Lung (tissue), 11 donors: ENCODE measurements at regions not wholly inside any gene's neighbourhood (a gene's known extent, or its start where the extent isn't known, plus 50 kb on each side); places are given as distances from the start of the nearest gene placed in this dataset.
"Not testable (repeated sequence)": the region's sequence is repeated elsewhere in the genome, so short reads cannot be mapped to it uniquely, and the experiment has no call there.

ENCODE experiments used
- ATAC-seq: fragments of 200-7000 bp; cut with Tn5 transposase; one replicate; pipeline ENCODE4 v1.9.1; 2020; ENCODE audit warnings: moderate number of reproducible peaks; ENCODE audit not compliant: insufficient read depth, low FRiP score
- DNase-seq, 3 donors: peaks; one replicate each; pipeline ENCODE4 v3.0.0-alpha.2; 2013 to 2017
- H3K27ac ChIP-seq, 2 donors: one replicate each; pipeline ENCODE4 v1.5.1; 2013; ENCODE audit warnings: mild to moderate bottlenecking in 2 of 2, moderate library complexity in 2 of 2, control low read depth in 1 of 2, inconsistent platforms in 1 of 2, low read depth in 1 of 2, low read length in 1 of 2
- H3K27me3 ChIP-seq, 3 donors: one replicate each; pipeline ENCODE4 v1.5.1; 2013; ENCODE audit warnings: low read length in 2 of 3; ENCODE audit not compliant: control insufficient read depth in 3 of 3, insufficient read depth in 3 of 3
- H3K36me3 ChIP-seq, 4 donors: one replicate each; pipeline ENCODE4 v1.5.1; 2013; ENCODE audit warnings: low read length in 4 of 4, mild to moderate bottlenecking in 1 of 4, moderate library complexity in 1 of 4; ENCODE audit not compliant: control insufficient read depth in 4 of 4, insufficient read depth in 4 of 4
- H3K4me1 ChIP-seq, 5 donors: one replicate each; pipeline ENCODE4 v1.5.1; 2013; ENCODE audit warnings: low read length in 5 of 5, mild to moderate bottlenecking in 2 of 5, moderate library complexity in 1 of 5; ENCODE audit not compliant: control insufficient read depth in 5 of 5, insufficient read depth in 5 of 5
- H3K4me3 ChIP-seq: one replicate; pipeline ENCODE4 v1.5.1; 2013; ENCODE audit warnings: mild to moderate bottlenecking, control low read depth, moderate library complexity
- H3K9ac ChIP-seq, 2 donors: one replicate each; pipeline ENCODE4 v1.5.1; 2013; ENCODE audit warnings: low read length in 2 of 2, control low read depth in 1 of 2; ENCODE audit not compliant: insufficient read depth in 1 of 2
- H3K9me3 ChIP-seq, 4 donors: one replicate each; pipeline ENCODE4 v1.5.1; 2013; ENCODE audit warnings: low read length in 3 of 4, mild to moderate bottlenecking in 1 of 4, moderate library complexity in 1 of 4; ENCODE audit not compliant: control insufficient read depth in 4 of 4, insufficient read depth in 3 of 4
- CTCF ChIP-seq: IDR thresholded peaks from 2 replicates; pipeline ENCODE4 v1.5.1; 2012; ENCODE audit warnings: mild to moderate bottlenecking; ENCODE audit errors: control extremely low read depth, extremely low read depth
- WGBS, 2 donors: extraction: QIAGEN DNeasy Blood & Tissue Kit; methylation state at CpG; one replicate each; pipeline ENCODE4 v1.1.7; 2013; 5-methylcytosine and 5-hydroxymethylcytosine counted together
- donor health status: control.
- donor health status: control.
- donor health status: Bipolar disorder and iron deficiency.
- donor health status: healthy.
- donor health status: DM: yes; HTN: yes; CAD: no.

- ATAC-seq (no peak), DNase-seq (no peak)
- H3K36me3 ChIP-seq: no peaks in the 10 kb centered on the region
- no peak for TF ChIP-seq CTCF
- H3K4me3 ChIP-seq: no peak overlapping the region
- no peaks in the 10 kb centered on the region for H3K4me1 ChIP-seq
- H3K27ac ChIP-seq: no peak overlapping the region
- H3K27me3 ChIP-seq: no peaks in the 10 kb centered on the region
- peaks cover 0 to 2% (median 0%) of the 10 kb centered on the region in 4 donors for H3K9me3 ChIP-seq
- H3K9ac ChIP-seq: no peak overlapping the region
Measured at GRCh38 chr13:65582160-65582559, 1648.0 kb downstream of the PCDH9 start.

GRCh38 chr13:65564561-65564960 is 1665.6 kb downstream of the PCDH9 start:
- not testable (repeated sequence) for H3K27me3 ChIP-seq, H3K4me1 ChIP-seq, H3K4me3 ChIP-seq, ATAC-seq, H3K27ac ChIP-seq, H3K36me3 ChIP-seq, H3K9me3 ChIP-seq, H3K9ac ChIP-seq, DNase-seq
- WGBS, 2 donors: 77 to 82% methylated on average over 5 of the region's 5 CpGs

GRCh38 chr13:65562305-65562704 is 1667.8 kb downstream of the PCDH9 start:
- ATAC-seq (no peak), DNase-seq (no peak)
- H3K9ac ChIP-seq: no peak overlapping the region
- peaks cover 0 to 2% (median 0%) of the 10 kb centered on the region in 4 donors for H3K9me3 ChIP-seq
- TF ChIP-seq CTCF: no peak
- H3K4me1 ChIP-seq: no peaks in the 10 kb centered on the region
- H3K27me3 ChIP-seq: no peaks in the 10 kb centered on the region
- H3K36me3 ChIP-seq: no peaks in the 10 kb centered on the region
- 82 to 88% methylated on average over 3 of the region's 3 CpGs for WGBS, 2 donors
- no peak overlapping the region for H3K4me3 ChIP-seq
- H3K27ac ChIP-seq: no peak overlapping the region

GRCh38 chr13:65560936-65561335 is 1669.2 kb downstream of the PCDH9 start:
- ATAC-seq (no peak), DNase-seq (no peak)
- no peak for TF ChIP-seq CTCF
- no peak overlapping the region for H3K27ac ChIP-seq
- no peaks in the 10 kb centered on the region for H3K27me3 ChIP-seq
- 82 to 89% methylated on average over 1 of the region's 1 CpG for WGBS, 2 donors
- H3K9ac ChIP-seq: no peak overlapping the region
- no peaks in the 10 kb centered on the region for H3K4me1 ChIP-seq
- H3K9me3 ChIP-seq: peaks cover 0 to 2% (median 0%) of the 10 kb centered on the region in 4 donors
- no peak overlapping the region for H3K4me3 ChIP-seq
- H3K36me3 ChIP-seq: no peaks in the 10 kb centered on the region
